Right hindlimb (tissue), 1 donor: ENCODE measurements at regions not wholly inside any gene's neighbourhood (a gene's known extent, or its start where the extent isn't known, plus 50 kb on each side); places are given as distances from the start of the nearest gene placed in this dataset.
"Not testable (repeated sequence)": the region's sequence is repeated elsewhere in the genome, so short reads cannot be mapped to it uniquely, and the experiment has no call there.

ENCODE experiments used
- DNase-seq: peaks from one replicate; pipeline ENCODE4 v3.0.0-alpha.2; 2018

DNA sequence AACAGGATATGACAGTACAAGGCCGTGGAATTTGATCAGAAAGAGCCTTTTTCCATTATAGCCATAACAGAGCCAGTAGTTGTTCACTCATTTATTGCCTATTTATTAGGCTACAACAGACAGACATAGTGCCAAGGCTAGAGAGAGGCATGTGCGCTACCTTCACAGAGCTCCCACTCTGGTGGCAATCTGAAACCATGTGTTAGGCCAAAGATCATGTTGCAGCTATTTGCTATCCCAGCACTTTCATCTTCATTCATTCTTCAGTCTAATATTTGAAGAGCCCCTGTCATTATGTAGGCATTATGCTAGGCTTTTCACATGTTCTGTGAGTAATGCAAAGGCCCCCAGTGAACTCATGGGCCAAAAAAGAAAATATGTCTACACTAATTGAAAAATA is 404.8 kb downstream of the IGSF11 start:
- no peak for DNase-seq

DNA sequence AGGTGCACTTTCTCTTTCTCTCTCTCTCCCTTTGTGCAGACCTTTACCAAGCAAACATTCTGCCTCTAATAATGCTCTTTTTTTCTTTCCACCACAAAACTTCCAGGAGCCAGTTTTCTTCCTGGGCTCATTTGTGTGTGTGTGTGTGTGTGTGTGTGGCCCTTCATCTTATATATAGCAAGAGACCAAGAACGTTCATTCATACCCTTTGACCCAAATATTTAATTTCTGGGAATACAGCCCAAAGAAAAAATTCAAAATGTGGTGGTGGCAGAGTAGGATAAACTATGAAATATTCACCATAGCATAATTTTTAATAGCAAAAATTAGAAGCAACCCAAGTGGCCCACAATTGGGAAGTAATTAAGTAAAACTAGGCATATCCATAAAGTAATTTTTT is 398.9 kb downstream of the IGSF11 start:
- DNase-seq, result no peak

DNA sequence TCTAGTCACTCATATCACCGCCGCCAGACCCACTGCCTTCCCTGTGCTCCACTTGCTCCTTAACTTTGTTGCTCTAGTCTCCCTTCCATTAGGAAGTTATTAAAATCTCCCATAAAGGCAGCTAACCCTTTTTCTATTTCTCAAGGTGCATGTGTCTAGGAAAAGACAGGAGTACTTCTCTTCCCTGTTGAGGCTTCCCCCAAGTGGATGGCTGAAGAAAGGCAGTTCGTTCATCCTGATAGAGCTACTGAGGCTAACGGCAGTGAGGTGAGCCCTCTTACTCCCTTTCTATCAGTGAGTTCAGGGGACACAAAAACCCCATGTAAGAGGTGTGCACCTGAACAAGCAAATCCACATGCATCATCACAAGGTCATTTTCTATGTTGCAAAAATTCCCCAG is 397.8 kb downstream of the IGSF11 start:
- DNase-seq, result no peak

DNA sequence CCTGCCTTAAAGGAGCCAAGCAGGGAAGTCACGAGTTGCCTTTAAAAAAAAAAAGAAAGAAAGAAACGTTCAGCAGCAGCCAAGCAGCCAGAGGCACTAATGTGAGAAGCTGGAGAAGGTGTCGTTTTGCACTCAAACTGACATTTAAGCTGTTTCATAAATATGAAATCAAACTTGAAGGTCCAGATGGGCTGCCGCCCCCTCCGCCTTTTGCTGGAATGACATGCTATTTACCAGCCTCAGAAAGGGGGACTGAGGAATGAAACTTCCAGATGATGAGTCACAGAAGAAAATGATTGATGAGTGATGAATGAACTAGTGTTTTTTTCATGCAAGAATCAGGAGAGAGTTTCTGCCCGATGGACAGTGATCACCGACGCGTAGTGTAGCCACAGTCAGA is 396.8 kb downstream of the IGSF11 start:
- DNase-seq, result no peak

- no peak for DNase-seq
Observed at GRCh38 chr3:118641608-118642007, 393.0 kb downstream of the IGSF11 start.

DNA sequence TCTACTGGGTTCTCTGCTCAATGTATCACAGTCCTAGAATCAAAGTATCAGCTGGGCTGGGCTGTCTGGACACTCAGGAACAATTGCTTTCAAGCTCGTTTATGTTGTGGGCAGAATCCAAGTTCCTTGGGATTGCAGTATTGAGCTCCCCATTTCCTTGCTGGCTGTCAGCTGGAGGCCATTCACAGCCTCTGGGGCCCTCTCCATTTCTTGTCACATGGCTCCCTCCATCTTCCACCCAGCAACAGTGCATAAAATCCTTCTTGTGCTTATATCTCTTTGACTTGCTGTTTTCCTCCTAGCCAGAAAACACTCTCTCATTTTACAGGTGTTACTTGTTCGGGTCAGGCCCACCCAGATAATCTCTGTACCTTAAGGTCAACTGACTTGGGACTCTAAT is 363.5 kb downstream of the IGSF11 start:
- no peak for DNase-seq

GRCh38 chr3:118675305-118675704 is 359.3 kb downstream of the IGSF11 start:
- no peak for DNase-seq

DNA sequence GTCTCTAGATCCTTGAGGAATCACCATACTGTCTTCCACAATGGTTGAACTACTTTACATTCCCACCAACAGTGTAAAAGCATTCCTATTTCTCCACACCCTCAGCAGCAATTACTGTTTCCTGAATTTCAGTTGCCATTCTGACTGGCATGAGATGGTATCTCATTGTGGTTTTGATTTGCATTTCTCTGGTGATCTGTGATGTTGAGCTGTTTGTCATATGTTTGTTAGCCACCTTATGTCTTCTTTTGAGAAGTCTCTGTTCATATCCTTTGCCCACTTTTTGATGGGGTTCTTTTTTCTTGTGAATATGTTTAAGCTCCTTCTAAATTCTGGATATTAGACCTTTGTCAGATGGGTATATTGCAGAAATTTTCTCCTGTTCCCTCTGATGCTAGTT is 356.0 kb downstream of the IGSF11 start:
- not testable (repeated sequence) for DNase-seq

GRCh38 chr3:118682921-118683320 is 351.7 kb downstream of the IGSF11 start:
- DNase-seq, result peak; percentile 22

- DNase-seq, result no peak
Observed at GRCh38 chr3:118683636-118684035, 351.0 kb downstream of the IGSF11 start.

GRCh38 chr3:118688396-118688884 is 346.2 kb downstream of the IGSF11 start:
- DNase-seq, result no peak

GRCh38 chr3:118692416-118692815 is 342.2 kb downstream of the IGSF11 start:
- no peak for DNase-seq

DNA sequence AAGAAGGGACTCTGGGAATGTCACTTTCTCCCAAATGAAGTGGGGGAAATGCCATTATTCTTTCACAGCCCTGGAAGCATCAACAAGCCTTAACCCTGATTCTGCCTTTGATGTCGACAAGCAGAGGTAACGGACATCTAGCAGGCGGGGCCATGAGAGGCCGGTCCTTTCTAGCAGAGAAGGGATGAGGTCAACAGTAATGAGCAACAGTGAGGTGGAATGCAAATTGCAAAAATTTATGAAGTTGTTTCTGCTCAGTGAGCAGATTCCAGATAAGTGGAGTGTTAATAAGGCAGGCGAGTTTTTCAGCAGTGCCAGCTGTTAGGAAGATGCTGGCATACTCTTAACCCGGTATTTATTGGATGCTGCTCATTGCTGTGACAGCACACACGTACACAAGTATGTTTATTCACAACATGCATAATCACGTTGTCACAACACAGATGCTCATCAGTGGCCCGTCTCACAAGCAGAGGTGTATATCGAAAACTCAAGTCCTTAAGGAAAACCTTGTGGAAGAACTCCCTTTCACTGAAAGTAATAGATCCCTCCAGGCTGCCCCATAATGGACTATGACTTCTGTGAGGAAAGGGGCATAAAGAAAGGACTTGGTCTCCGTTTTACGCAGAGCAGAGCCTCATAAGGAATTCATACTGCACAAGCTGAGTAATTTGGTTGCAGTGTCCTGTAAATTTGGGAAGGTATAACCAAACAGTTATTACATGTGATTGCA is 329.0 kb downstream of the IGSF11 start:
- no peak for DNase-seq

DNA sequence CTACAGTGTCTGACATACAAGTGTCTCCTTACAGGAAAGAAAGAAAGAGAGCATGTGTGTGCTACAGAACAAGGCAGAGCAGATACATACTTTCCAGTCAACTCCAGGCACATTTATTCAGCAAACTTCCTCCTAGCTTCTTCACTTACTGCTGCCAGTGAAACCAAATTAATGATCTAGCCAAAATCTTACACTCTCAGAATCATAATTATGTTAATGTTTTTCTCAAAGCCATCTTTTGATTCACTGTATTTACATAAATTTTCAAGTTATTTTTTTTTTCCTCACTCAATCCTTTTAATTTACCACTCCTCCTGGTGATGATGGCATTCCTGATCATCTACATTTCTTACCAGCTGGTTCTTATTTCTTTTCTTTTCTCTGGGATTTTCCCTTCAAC is 326.7 kb downstream of the IGSF11 start:
- DNase-seq, result no peak

DNA sequence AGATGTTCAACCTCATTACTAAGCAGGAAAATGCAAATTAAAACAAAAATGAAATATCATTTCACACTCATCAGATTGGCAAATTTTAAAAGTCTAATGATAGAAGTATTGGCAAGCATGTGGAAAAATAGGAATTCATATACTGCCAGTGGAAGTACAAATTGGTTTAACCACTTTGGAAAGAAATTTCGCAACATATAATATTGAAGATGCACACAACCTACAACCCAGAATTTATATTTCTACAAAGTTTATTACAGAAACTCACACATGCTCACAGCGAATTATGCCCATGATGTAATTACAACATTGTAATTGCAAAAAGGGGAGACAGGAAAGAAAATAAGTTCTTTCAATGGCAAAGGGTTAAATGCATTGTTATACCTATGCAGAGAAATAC is 324.1 kb downstream of the IGSF11 start:
- no peak for DNase-seq

DNA sequence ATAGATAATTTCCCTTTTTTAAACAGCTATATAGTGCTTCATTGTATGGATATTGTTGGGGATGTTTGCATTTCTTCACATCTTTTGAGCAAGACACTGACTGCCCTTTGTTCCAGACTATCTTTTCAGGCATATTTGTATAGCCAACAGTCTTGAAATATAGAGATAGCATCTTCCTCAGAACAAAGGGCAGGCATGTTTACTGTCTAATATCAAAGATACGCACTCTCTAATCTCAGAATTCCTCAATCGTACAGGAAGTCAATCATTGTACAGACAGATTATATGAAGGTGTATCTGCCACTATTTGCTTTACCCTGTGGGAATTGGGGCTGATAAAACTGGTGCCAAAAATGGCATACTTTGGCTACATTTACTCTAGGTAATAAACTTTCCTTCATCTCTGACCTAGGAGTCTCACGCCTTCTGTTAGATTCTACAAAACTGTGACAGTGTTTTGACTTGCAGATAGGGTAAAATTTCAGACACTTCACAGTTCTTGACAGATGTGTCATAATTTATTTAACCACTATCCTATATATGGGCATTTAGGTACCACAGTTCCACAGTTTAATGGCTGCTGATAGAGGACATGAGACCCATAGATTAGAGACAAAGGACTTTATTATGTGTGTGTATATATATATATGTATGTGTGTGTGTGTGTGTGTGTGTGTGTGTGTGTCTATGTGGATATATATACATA is 321.0 kb downstream of the IGSF11 start:
- no peak for DNase-seq

GRCh38 chr3:118714800-118715199 is 319.8 kb downstream of the IGSF11 start:
- no peak for DNase-seq

DNA sequence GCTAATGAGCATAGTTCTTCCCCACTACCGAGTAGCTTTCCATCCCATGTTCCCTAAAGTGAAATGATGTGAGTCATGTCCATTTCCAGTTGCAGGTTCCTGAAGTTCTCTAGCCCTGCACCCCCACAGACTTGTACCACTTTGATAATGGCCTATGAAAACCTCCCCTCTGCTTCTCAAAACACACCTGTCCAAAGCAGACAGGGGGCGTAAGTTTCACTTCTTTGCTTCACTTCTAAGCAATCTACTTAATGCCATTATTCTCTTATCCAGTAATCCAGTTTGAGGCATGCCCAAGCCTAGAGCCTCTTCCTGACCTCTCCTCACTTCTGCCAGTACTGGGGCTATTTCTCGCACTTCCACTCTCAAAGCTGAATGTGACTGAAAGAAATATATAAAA is 305.1 kb downstream of the IGSF11 start:
- no peak for DNase-seq

GRCh38 chr3:118734664-118735063 is 300.0 kb downstream of the IGSF11 start:
- DNase-seq, result no peak

GRCh38 chr3:118736107-118736506 is 298.5 kb downstream of the IGSF11 start:
- no peak for DNase-seq

DNA sequence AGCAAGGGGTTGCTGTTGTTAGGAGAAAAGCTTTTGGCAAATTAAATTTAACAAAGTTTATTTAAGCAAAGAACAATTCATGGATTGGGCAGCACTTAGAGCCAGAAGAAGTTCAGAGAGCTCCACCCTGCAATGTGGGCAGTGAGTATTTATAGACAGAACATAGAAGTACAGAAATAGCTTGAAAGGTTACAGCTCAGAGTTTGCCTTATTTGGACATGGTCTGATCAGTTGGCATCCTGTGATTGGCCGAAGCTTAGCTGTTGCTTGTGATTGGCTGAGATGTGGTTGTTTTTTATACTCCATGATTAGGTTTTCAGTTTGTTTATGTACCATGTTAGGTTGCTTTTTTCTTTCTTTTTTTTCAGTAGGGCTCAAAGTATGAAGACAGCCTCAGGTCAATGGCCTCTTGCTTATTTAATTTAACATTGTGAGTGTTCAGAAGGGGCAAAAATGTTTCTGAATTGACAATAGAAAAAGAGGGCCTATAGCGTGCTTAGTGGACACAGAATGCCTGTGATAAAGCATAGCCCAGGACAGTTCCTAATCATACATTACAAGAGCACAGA is 293.8 kb downstream of the IGSF11 start:
- no peak for DNase-seq

DNA sequence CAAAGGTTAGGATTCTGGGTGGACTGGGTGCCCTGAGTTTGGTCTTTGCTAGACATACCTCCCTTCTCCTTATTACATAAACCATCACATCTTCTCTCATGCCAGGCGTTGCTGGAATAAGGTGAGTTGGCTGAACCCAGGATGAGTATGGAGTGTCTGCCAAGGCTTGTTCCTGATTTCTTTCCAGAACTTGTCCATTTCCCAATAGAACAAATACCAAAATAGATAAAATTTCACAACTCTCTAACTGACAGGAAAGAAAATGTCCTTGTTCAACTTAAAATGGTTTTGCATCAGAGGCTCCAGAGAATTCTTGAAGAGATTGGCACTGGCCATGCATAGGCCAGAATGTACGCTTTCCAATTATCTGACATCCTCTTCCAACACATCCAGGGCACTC is 291.9 kb downstream of the IGSF11 start:
- no peak for DNase-seq

GRCh38 chr3:118744186-118744585 is 290.5 kb downstream of the IGSF11 start:
- DNase-seq, result no peak
